A673 (cell line): ENCODE measurements at regions not wholly inside any gene's neighbourhood (a gene's known extent, or its start where the extent isn't known, plus 50 kb on each side); places are given as distances from the start of the nearest gene placed in this dataset.

Experiments
- BruUV-seq: library from RNA; stranded (reverse); fragments of 400-500 nt; replicated peaks from 2 replicates; lab custom pipeline; 2021; lab: Mats Ljungman, UMichigan
- CTCF ChIA-PET: fragments of 300-600 bp; sonication (Branson Sonifier 250); formaldehyde crosslinking; loops from one replicate; lab custom pipeline; 2022; ENCODE audit warnings: antibody characterized with exemption; lab: Charles Lee
- POLR2A ChIA-PET: fragments of 300-600 bp; sonication (Branson Sonifier 250); formaldehyde crosslinking; loops from one replicate; lab custom pipeline; 2022; ENCODE audit warnings: antibody characterized with exemption; ENCODE audit not compliant: low non-redundant PET; lab: Charles Lee
- DNase-seq: peaks from one replicate; pipeline ENCODE4 v3.0.0-alpha.2; 2015; ENCODE audit warnings: low spot score
- H3K27ac ChIP-seq: fragments of 200-600 bp; sonication (generic); 2 replicates; pipeline ENCODE4 v1.5.1; 2016; ENCODE audit warnings: mixed run types, low read depth, mild to moderate bottlenecking, mixed read lengths, antibody characterized with exemption, low read length; ENCODE audit not compliant: poor library complexity, severe bottlenecking
- H3K27me3 ChIP-seq: fragments of 200-600 bp; sonication (generic); replicated peaks from 2 replicates; pipeline ENCODE4 v1.6.1; 2017; ENCODE audit warnings: mixed run types, low read depth, mild to moderate bottlenecking, mixed read lengths, antibody characterized with exemption, low read length; ENCODE audit not compliant: insufficient read depth, poor library complexity
- H3K36me3 ChIP-seq: fragments of 200-600 bp; sonication (generic); 2 replicates; pipeline ENCODE4 v1.6.1; 2016; ENCODE audit warnings: mixed run types, mild to moderate bottlenecking, mixed read lengths, antibody characterized with exemption, low read length; ENCODE audit not compliant: insufficient read depth, poor library complexity, severe bottlenecking
- H3K4me1 ChIP-seq: fragments of 200-600 bp; sonication (generic); 2 replicates; pipeline ENCODE4 v1.6.1; 2017; ENCODE audit warnings: mixed run types, mild to moderate bottlenecking, mixed read lengths, antibody characterized with exemption, low read length; ENCODE audit not compliant: insufficient read depth, poor library complexity, severe bottlenecking
- H3K4me3 ChIP-seq: fragments of 200-600 bp; sonication (generic); 2 replicates; pipeline ENCODE4 v1.5.1; 2016; ENCODE audit warnings: low read depth, mixed run types, mild to moderate bottlenecking, mixed read lengths, low read length; ENCODE audit not compliant: poor library complexity, severe bottlenecking
- H3K9me3 ChIP-seq: fragments of 200-600 bp; sonication (generic); 2 replicates; pipeline ENCODE4 v1.6.1; 2016; ENCODE audit warnings: mixed run types, low read depth, mild to moderate bottlenecking, mixed read lengths, antibody characterized with exemption, low read length; ENCODE audit not compliant: poor library complexity, severe bottlenecking
- EZH2 ChIP-seq: fragments of 200-600 bp; sonication (generic); IDR thresholded peaks from 2 replicates; pipeline ENCODE4 v1.6.1; 2017; ENCODE audit warnings: borderline replicate concordance, low read depth, mild to moderate bottlenecking, mixed read lengths, antibody characterized with exemption, low read length; ENCODE audit not compliant: poor library complexity, severe bottlenecking
- intact Hi-C: fragments of 100-400 bp; cut with micrococcal nuclease; formaldehyde crosslinking; loops from one replicate; pipeline ENCODE4 v1.10.0; 2022; ENCODE audit not compliant: unreplicated experiment
- TF ChIP-seq, protein P1 (sequence below): fragments of 300-800, 200-600 bp; sonication (generic); conservative IDR thresholded peaks from 2 replicates; pipeline ENCODE4 v1.5.1; 2017; ENCODE audit warnings: low read depth, mild to moderate bottlenecking, antibody characterized with exemption, low read length, moderate library complexity, mixed read lengths

DNA sequence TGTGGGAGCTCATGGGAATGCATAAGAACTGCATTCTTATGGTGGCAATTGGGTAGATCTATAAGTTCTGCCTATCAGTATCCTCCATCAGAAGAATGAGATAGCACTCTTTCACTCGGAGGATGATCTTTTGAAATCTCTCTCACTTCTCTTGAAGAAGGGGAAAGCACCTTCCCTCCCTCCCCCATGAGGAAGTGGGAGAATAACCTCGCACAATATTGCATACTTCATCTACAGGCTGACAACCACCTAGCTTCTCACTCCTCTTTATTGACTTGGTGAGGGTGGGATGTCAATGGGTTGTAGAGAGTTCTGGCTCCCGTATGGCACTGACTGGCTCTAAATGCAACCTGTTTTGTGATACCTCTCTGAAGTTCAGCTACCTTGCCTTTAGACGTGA lies 146.7 kb upstream of the SPOCK3 start:
- H3K27ac ChIP-seq, result no peak overlapping the region

DNA sequence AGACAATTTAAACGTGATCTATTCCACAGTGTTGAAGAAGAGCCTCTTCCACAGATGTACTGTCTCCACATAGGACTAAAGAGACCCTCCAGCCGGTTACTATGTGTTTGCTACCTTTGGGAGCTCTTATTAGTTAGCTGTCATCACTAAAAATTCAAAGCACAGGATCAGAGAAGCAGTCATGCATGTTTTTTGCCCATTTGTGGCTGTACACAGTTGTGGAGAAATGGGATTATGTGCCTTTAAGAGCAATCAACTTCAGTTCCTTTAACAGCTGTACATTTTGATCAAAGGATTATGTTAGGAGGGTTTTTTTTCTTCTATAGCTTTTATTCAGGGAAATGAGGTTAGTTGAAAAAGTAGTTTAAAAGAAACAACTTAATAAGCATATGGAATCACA lies 149.0 kb upstream of the SPOCK3 start:
- TF ChIP-seq, protein P1, sequence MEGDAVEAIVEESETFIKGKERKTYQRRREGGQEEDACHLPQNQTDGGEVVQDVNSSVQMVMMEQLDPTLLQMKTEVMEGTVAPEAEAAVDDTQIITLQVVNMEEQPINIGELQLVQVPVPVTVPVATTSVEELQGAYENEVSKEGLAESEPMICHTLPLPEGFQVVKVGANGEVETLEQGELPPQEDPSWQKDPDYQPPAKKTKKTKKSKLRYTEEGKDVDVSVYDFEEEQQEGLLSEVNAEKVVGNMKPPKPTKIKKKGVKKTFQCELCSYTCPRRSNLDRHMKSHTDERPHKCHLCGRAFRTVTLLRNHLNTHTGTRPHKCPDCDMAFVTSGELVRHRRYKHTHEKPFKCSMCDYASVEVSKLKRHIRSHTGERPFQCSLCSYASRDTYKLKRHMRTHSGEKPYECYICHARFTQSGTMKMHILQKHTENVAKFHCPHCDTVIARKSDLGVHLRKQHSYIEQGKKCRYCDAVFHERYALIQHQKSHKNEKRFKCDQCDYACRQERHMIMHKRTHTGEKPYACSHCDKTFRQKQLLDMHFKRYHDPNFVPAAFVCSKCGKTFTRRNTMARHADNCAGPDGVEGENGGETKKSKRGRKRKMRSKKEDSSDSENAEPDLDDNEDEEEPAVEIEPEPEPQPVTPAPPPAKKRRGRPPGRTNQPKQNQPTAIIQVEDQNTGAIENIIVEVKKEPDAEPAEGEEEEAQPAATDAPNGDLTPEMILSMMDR, result no peak
- TF ChIP-seq EZH2, result no peak
- Histone ChIP-seq H3K9me3 (no peaks in the 10 kb centered on the region), H3K27me3 (no peaks in the 10 kb centered on the region), H3K4me1 (no peaks in the 10 kb centered on the region), H3K36me3 (no peaks in the 10 kb centered on the region), H3K4me3 (no peak overlapping the region), H3K27ac (no peak overlapping the region)
- ChIA-PET POLR2A (no interaction called here), CTCF (no interaction called here)
- intact Hi-C loops, result no loop called here
- DNase-seq, result no peak
- BruUV-seq, result no TSS peak

More for the DNA sequence above, 146.7 kb upstream of the SPOCK3 start:
- no TSS peak for BruUV-seq
- H3K27me3 ChIP-seq, result no peaks in the 10 kb centered on the region
- intact Hi-C loops, result no loop called here
- H3K4me1 ChIP-seq, result no peaks in the 10 kb centered on the region
- POLR2A ChIA-PET, result no interaction called here
- H3K9me3 ChIP-seq, result no peaks in the 10 kb centered on the region
- CTCF ChIA-PET, result no interaction called here
- no peak for DNase-seq
- H3K4me3 ChIP-seq, result no peak overlapping the region
- no peaks in the 10 kb centered on the region for H3K36me3 ChIP-seq
- no peak for TF ChIP-seq EZH2
- TF ChIP-seq, protein P1, result no peak

DNA sequence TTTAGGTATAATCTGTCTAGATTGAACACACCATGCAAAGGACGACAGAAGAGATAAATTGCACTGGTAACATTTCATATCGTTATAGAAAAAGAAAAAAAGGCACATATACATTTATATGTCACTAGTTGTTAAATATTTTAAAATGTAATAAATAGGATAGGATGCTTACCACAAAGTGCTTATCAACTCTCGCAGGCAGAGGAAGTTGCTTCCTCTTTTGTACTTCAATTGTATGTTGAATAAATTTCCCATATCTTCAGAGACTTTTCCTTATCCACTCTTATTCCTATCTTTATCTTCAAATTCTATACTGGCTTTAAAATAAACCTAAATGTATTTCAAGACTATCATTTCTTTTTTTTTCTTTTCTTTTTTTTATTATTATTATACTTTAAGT lies 163.3 kb upstream of the SPOCK3 start:
- no peaks in the 10 kb centered on the region for H3K9me3 ChIP-seq
- H3K4me1 ChIP-seq, result no peaks in the 10 kb centered on the region
- no TSS peak for BruUV-seq
- no peak overlapping the region for H3K4me3 ChIP-seq
- intact Hi-C loops, result no loop called here
- DNase-seq, result no peak
- no peak for TF ChIP-seq EZH2
- TF ChIP-seq, protein P1, result no peak
- no peaks in the 10 kb centered on the region for H3K27me3 ChIP-seq
- H3K27ac ChIP-seq, result no peak overlapping the region
- CTCF ChIA-PET, result no interaction called here
- POLR2A ChIA-PET, result no interaction called here
- no peaks in the 10 kb centered on the region for H3K36me3 ChIP-seq
